ENCODE measurements at regions not wholly inside any gene's neighbourhood (a gene's known extent, or its start where the extent isn't known, plus 50 kb on each side); places are given as distances from the start of the nearest gene placed in this dataset.

DNA sequence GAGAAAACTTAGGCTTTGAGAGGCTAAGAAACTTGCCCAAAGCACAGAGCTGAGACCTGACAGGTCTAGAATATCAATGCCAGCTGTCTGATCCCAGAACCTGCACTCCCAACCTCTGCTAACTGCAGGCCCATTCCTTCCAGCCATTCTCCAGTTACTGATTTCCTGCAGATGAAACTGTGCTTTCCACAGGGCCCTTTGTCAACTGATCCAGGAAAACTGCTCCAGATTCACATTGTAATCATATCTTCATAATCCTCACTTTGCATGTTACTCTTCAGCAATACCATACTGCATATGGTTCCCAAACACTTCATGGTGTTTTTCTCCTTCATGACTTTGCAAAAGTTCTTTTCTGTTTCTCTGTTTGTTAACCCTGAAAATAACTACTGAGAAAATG is 100.6 kb downstream of the RAP2A start:
- in situ Hi-C loops (cut with HindIII; ENCODE audit: low pct_unique_long_range_greater_than_20kb, low sequenced_read_pairs) (no loop called here), intact Hi-C loops (cut with micrococcal nuclease; ENCODE audit: unreplicated experiment) (no loop called here)
- Histone ChIP-seq H3K27ac (ENCODE audit: low read length) (no peak overlapping the region), H3K36me3 (ENCODE audit: control insufficient read depth, insufficient read depth, low read length) (no peaks in the 10 kb centered on the region), H3K9me3 (ENCODE audit: control insufficient read depth, insufficient read depth, low read depth, low read length) (no peaks in the 10 kb centered on the region), H3K4me1 (ENCODE audit: control insufficient read depth, insufficient read depth, low read length) (no peaks in the 10 kb centered on the region), H3K4me3 (ENCODE audit: low read depth in 2 of 2, low read length in 2 of 2) (no peak overlapping the region), H3K27me3 (ENCODE audit: control insufficient read depth, insufficient read depth, low read length) (no peaks in the 10 kb centered on the region)
- BruUV-seq (replicated peaks) = no TSS peak
- ChIA-PET CTCF (no interaction called here), POLR2A (no interaction called here)
- DNase-seq (ENCODE audit: low read depth, low spot score) (no peak), ATAC-seq (no peak)
- TF ChIP-seq POLR2AphosphoS5 (IDR thresholded peaks at IDR 0.05; ENCODE audit: low read depth, low read length) (no peak), TCF7L2 (IDR thresholded peaks at IDR 0.05; ENCODE audit: low read depth, low read length) (no peak), SIN3A (IDR thresholded peaks at IDR 0.05; ENCODE audit: borderline replicate concordance, insufficient read depth, low read depth, low read length) (no peak)
- TF ChIP-seq, protein P1, sequence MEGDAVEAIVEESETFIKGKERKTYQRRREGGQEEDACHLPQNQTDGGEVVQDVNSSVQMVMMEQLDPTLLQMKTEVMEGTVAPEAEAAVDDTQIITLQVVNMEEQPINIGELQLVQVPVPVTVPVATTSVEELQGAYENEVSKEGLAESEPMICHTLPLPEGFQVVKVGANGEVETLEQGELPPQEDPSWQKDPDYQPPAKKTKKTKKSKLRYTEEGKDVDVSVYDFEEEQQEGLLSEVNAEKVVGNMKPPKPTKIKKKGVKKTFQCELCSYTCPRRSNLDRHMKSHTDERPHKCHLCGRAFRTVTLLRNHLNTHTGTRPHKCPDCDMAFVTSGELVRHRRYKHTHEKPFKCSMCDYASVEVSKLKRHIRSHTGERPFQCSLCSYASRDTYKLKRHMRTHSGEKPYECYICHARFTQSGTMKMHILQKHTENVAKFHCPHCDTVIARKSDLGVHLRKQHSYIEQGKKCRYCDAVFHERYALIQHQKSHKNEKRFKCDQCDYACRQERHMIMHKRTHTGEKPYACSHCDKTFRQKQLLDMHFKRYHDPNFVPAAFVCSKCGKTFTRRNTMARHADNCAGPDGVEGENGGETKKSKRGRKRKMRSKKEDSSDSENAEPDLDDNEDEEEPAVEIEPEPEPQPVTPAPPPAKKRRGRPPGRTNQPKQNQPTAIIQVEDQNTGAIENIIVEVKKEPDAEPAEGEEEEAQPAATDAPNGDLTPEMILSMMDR (IDR thresholded peaks at IDR 0.05) = no peak
- TF ChIP-seq, protein P2, sequence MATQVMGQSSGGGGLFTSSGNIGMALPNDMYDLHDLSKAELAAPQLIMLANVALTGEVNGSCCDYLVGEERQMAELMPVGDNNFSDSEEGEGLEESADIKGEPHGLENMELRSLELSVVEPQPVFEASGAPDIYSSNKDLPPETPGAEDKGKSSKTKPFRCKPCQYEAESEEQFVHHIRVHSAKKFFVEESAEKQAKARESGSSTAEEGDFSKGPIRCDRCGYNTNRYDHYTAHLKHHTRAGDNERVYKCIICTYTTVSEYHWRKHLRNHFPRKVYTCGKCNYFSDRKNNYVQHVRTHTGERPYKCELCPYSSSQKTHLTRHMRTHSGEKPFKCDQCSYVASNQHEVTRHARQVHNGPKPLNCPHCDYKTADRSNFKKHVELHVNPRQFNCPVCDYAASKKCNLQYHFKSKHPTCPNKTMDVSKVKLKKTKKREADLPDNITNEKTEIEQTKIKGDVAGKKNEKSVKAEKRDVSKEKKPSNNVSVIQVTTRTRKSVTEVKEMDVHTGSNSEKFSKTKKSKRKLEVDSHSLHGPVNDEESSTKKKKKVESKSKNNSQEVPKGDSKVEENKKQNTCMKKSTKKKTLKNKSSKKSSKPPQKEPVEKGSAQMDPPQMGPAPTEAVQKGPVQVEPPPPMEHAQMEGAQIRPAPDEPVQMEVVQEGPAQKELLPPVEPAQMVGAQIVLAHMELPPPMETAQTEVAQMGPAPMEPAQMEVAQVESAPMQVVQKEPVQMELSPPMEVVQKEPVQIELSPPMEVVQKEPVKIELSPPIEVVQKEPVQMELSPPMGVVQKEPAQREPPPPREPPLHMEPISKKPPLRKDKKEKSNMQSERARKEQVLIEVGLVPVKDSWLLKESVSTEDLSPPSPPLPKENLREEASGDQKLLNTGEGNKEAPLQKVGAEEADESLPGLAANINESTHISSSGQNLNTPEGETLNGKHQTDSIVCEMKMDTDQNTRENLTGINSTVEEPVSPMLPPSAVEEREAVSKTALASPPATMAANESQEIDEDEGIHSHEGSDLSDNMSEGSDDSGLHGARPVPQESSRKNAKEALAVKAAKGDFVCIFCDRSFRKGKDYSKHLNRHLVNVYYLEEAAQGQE (IDR thresholded peaks at IDR 0.05; ENCODE audit: insufficient read depth in 1 of 2, low read depth in 2 of 2, low read length in 1 of 2) = no peak

DNA sequence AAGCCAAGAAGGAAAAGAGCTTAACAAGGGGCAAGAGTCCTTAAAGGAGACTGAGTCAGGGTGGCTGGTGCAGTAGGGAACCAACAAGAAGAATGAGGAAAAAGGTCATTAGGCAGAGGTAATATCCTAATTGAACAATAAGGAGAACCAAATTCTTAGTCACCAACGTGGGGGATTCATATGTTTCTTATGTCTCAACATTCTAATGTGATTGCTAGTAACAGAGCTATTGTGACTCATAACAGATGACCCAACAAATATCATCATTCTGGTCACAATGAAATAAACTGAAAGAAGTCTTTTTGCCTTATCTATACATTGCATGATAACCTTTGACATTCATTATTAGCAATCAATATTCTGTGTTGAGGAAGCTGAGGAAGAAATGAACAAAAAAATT is 101.6 kb downstream of the RAP2A start:
- POLR2A ChIA-PET = no interaction called here
- TF ChIP-seq, protein P1 (IDR thresholded peaks at IDR 0.05) = no peak
- TF ChIP-seq POLR2AphosphoS5 (IDR thresholded peaks at IDR 0.05; ENCODE audit: low read depth, low read length) (no peak), SIN3A (IDR thresholded peaks at IDR 0.05; ENCODE audit: borderline replicate concordance, insufficient read depth, low read depth, low read length) (no peak), TCF7L2 (IDR thresholded peaks at IDR 0.05; ENCODE audit: low read depth, low read length) (no peak)
- TF ChIP-seq, protein P2 (IDR thresholded peaks at IDR 0.05; ENCODE audit: insufficient read depth in 1 of 2, low read depth in 2 of 2, low read length in 1 of 2) = no peak
- Histone ChIP-seq H3K36me3 (ENCODE audit: control insufficient read depth, insufficient read depth, low read length) (no peaks in the 10 kb centered on the region), H3K27ac (ENCODE audit: low read length) (no peak overlapping the region), H3K4me3 (ENCODE audit: low read depth in 2 of 2, low read length in 2 of 2) (no peak overlapping the region), H3K9me3 (ENCODE audit: control insufficient read depth, insufficient read depth, low read depth, low read length) (no peaks in the 10 kb centered on the region), H3K4me1 (ENCODE audit: control insufficient read depth, insufficient read depth, low read length) (no peaks in the 10 kb centered on the region), H3K27me3 (ENCODE audit: control insufficient read depth, insufficient read depth, low read length) (no peaks in the 10 kb centered on the region)
- DNase-seq (ENCODE audit: low read depth, low spot score) (no peak), ATAC-seq (no peak)
- CTCF ChIA-PET = no interaction called here
- BruUV-seq (replicated peaks) = no TSS peak
- intact Hi-C loops (cut with micrococcal nuclease; ENCODE audit: unreplicated experiment) (no loop called here), in situ Hi-C loops (cut with HindIII; ENCODE audit: low pct_unique_long_range_greater_than_20kb, low sequenced_read_pairs) (no loop called here)
